Nephron progenitor cell (in vitro differentiated cells): ENCODE measurements at regions not wholly inside any gene's neighbourhood (a gene's known extent, or its start where the extent isn't known, plus 50 kb on each side); places are given as distances from the start of the nearest gene placed in this dataset.

Experiments used
- DNase-seq: peaks from one replicate; pipeline ENCODE4 v3.0.0; 2021
- H3K27ac Mint-ChIP-seq: 2 replicates; pipeline ENCODE4 v1.8.0; 2021; ENCODE audit warnings: mild to moderate bottlenecking, moderate library complexity, mixed read lengths
- H3K27me3 Mint-ChIP-seq: 2 replicates; pipeline ENCODE4 v1.8.0; 2021; ENCODE audit warnings: mild to moderate bottlenecking, low read depth, mixed read lengths; ENCODE audit not compliant: poor library complexity
- H3K36me3 Mint-ChIP-seq: 2 replicates; pipeline ENCODE4 v1.8.0; 2021; ENCODE audit warnings: low read depth, mixed read lengths
- H3K4me1 Mint-ChIP-seq: 2 replicates; pipeline ENCODE4 v1.8.0; 2021; ENCODE audit warnings: mixed read lengths
- H3K4me3 Mint-ChIP-seq: 2 replicates; pipeline ENCODE4 v1.8.0; 2021; ENCODE audit warnings: mild to moderate bottlenecking, moderate library complexity, mixed read lengths
- H3K9me3 Mint-ChIP-seq: 2 replicates; pipeline ENCODE4 v1.8.0; 2021; ENCODE audit warnings: mild to moderate bottlenecking, moderate library complexity, mixed read lengths
- TF ChIP-seq, protein P1 (sequence below): fragments of 200-600 bp; sonication (generic); IDR thresholded peaks from 2 replicates; pipeline ENCODE4 v1.5.0; 2021; ENCODE audit warnings: antibody characterized with exemption

DNA sequence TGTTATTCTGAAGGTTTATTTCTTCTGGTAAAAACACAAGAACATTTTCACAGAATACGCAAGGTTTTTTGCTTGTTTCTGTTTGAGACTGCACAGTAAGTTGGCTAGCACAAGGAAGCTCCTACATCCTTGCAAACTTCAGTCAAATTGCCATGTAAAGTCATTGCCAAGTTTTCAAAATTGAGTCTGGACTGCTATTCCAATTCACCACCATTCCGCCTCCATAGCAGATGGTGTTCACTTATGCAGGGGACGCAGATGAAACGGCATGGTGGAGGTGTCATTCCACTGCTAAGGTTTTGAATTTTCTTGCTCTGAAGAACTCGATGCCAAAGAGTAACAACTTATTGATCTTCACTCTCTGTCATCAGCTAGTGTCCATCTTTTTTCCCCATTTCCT lies 303.9 kb upstream of the SYT1 start:
- H3K27me3 Mint-ChIP-seq = no peaks in the 10 kb centered on the region
- H3K4me1 Mint-ChIP-seq = peaks cover 6% of the 10 kb centered on the region
- no peaks in the 10 kb centered on the region for H3K9me3 Mint-ChIP-seq
- no peak overlapping the region for H3K27ac Mint-ChIP-seq
- TF ChIP-seq, protein P1, sequence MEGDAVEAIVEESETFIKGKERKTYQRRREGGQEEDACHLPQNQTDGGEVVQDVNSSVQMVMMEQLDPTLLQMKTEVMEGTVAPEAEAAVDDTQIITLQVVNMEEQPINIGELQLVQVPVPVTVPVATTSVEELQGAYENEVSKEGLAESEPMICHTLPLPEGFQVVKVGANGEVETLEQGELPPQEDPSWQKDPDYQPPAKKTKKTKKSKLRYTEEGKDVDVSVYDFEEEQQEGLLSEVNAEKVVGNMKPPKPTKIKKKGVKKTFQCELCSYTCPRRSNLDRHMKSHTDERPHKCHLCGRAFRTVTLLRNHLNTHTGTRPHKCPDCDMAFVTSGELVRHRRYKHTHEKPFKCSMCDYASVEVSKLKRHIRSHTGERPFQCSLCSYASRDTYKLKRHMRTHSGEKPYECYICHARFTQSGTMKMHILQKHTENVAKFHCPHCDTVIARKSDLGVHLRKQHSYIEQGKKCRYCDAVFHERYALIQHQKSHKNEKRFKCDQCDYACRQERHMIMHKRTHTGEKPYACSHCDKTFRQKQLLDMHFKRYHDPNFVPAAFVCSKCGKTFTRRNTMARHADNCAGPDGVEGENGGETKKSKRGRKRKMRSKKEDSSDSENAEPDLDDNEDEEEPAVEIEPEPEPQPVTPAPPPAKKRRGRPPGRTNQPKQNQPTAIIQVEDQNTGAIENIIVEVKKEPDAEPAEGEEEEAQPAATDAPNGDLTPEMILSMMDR = no peak
- no peak overlapping the region for H3K4me3 Mint-ChIP-seq
- no peak for DNase-seq
- no peaks in the 10 kb centered on the region for H3K36me3 Mint-ChIP-seq

DNA sequence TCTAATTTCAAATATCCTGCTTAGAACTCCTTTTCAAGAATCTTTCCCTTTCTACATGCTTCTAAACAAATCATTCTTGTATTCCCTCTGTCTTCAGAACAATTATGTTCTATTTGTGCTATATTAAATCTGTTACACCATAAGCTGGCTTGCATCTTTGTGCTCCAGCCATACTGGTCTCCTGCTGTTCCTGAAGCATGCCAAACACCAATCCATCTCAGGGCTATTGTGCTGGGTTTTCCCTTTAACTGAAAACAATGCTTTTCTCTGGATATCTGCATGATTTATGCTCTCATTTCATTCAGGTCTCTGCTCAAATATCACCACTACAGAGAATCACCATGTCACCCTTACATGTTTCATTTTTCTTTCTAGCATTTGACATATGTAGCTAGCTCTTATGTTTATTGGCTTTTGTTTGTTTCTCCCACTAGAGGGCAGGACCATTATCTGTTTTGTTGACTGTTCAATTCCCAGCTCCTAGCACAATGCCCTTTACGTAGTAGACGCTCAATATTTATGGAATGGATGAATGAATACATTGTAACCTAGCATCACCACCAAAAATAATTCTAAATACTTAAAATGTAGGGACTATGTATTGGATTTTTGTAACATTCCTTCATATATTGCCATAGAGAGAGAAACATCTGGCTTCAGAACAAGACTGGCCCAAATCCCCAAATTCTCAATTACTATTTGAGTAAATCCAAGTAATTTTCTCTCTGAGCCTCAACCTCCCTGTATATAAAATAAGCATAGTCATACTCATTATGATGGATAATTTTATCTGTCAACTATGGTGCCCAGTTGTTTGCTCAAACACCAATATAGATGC lies 302.0 kb upstream of the SYT1 start:
- no peak overlapping the region for H3K27ac Mint-ChIP-seq
- no peaks in the 10 kb centered on the region for H3K36me3 Mint-ChIP-seq
- no peak for DNase-seq

GRCh38 chr12:78563826-78564225 lies 300.7 kb upstream of the SYT1 start:
- Mint-ChIP-seq H3K27ac (no peak overlapping the region), H3K4me1 (peaks cover 12% of the 10 kb centered on the region), H3K9me3 (no peaks in the 10 kb centered on the region), H3K27me3 (no peaks in the 10 kb centered on the region), H3K36me3 (no peaks in the 10 kb centered on the region), H3K4me3 (no peak overlapping the region)
- TF ChIP-seq, protein P1 = no peak
- no peak for DNase-seq

More for the DNA sequence above, 302.0 kb upstream of the SYT1 start:
- Mint-ChIP-seq H3K9me3 (no peaks in the 10 kb centered on the region), H3K27me3 (no peaks in the 10 kb centered on the region), H3K4me3 (no peak overlapping the region), H3K4me1 (peaks cover 6% of the 10 kb centered on the region)
- TF ChIP-seq, protein P1 = peak; percentile 36

GRCh38 chr12:78566456-78566855 lies 298.1 kb upstream of the SYT1 start:
- no peak overlapping the region for H3K4me3 Mint-ChIP-seq
- H3K9me3 Mint-ChIP-seq = no peaks in the 10 kb centered on the region
- H3K4me1 Mint-ChIP-seq = peaks cover 19% of the 10 kb centered on the region
- no peak for DNase-seq
- TF ChIP-seq, protein P1 = no peak
- H3K36me3 Mint-ChIP-seq = no peaks in the 10 kb centered on the region
- H3K27ac Mint-ChIP-seq = no peak overlapping the region
- no peaks in the 10 kb centered on the region for H3K27me3 Mint-ChIP-seq

DNA sequence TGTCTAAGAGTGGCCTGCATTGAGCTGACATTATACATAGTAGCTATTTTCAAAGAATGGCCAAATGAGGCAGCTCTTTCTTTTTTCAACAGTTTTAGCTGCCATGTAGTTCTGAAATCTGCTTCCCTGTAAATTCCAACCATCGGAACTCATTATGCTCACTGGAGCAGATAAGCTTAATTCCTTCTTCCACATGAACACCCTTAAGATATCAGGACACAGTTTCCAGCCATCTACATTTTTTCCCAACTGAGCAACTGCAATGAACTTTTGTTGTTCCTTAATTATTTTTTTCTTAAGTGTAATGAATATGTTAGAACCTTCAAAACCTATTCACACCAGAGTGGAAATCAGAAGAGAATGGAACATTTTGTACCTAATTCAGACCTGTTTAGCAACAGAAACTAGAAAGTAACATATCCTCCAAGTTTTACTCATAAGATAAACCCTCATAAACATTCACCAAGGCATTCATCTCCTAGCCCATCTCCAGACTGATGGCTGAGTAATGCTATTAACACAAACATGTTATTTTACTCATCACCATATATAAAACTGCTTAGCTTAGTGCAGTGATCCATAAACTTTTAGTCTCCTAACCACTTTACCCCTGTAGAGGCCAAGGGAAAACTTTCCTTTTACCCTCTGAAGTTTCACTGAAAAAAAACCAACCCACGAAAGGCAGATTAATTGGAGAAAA lies 296.1 kb upstream of the SYT1 start:
- Mint-ChIP-seq H3K36me3 (no peaks in the 10 kb centered on the region), H3K4me1 (peaks cover 35% of the 10 kb centered on the region), H3K27me3 (no peaks in the 10 kb centered on the region), H3K9me3 (no peaks in the 10 kb centered on the region), H3K27ac (peak overlapping the region; percentile 62), H3K4me3 (no peak overlapping the region)
- TF ChIP-seq, protein P1 = no peak
- no peak for DNase-seq
